OCI-LY1 (cell line): ENCODE measurements at regions not wholly inside any gene's neighbourhood (a gene's known extent, or its start where the extent isn't known, plus 50 kb on each side); places are given as distances from the start of the nearest gene placed in this dataset.

Experiments
- CTCF ChIP-seq: fragments of 200-600 bp; sonication (generic), shearing (Covaris generic); IDR thresholded peaks from 2 replicates; pipeline ENCODE4 v1.5.1; 2017; ENCODE audit warnings: mild to moderate bottlenecking, antibody characterized with exemption, low read length, moderate library complexity, mixed read lengths
- EZH2 ChIP-seq: fragments of 200-600 bp; sonication (generic), shearing (Covaris generic); IDR thresholded peaks from 2 replicates; pipeline ENCODE4 v1.8.0; 2017; ENCODE audit warnings: borderline replicate concordance, mixed run types, mild to moderate bottlenecking, antibody characterized with exemption, low read length, moderate library complexity, mixed read lengths

GRCh38 chr13:34733721-34734120 is 208.3 kb upstream of the NBEA start:
- TF ChIP-seq CTCF (no peak), EZH2 (no peak)
